ENCODE measurements at regions not wholly inside any gene's neighbourhood (a gene's known extent, or its start where the extent isn't known, plus 50 kb on each side); places are given as distances from the start of the nearest gene placed in this dataset.

- POLR2A ChIA-PET, result no interaction called here
- no peak for TF ChIP-seq CTCF (IDR thresholded peaks at IDR 0.05; ENCODE audit: control extremely low read depth, extremely low read depth, low read depth, missing control alignments)
- CTCF ChIA-PET, result no interaction called here
- DNase-seq (ENCODE audit: extremely low spot score), result no peak
Measured at GRCh38 chr2:217186668-217187159, 326.9 kb upstream of the TNP1 start.

GRCh38 chr2:217186152-217186551 lies 326.3 kb upstream of the TNP1 start:
- no peak for TF ChIP-seq CTCF (IDR thresholded peaks at IDR 0.05; ENCODE audit: control extremely low read depth, extremely low read depth, low read depth, missing control alignments)
- CTCF ChIA-PET, result no interaction called here
- DNase-seq (ENCODE audit: extremely low spot score), result no peak
- POLR2A ChIA-PET, result no interaction called here

DNA sequence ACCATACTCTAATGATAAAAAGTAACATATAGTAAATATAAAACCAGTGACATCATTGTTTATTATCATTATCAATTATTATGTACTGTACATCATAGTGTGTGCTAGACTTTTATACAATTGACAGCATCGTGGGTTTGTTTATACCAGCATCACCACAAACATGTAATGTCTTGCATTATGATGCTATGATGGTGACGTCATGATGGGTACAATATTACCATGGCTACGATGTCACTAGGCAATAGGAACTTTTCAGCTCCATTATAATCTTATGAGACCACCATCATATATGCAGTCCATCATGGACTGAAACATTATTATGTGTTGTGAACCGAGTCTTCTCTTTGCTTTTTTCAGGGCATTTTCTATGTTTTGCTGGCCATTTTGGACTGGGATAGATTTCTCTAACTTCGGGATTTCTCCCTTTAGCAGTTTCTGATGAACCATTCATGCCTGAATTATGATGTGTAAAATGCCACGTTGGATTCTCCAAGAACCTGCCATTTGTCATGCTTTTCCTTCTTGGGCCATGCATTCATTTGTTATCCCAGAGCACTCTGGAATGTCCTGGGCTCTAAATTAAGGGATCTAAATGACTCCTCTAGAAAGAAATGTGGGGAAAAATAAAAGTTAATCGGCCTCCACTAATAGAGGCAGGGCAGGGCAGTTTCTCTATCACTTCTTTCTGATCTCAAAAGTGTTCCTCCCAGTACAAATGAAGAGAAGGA lies 325.6 kb upstream of the TNP1 start:
- CTCF ChIA-PET, result no interaction called here
- no peak for DNase-seq (ENCODE audit: extremely low spot score)
- no peak for TF ChIP-seq CTCF (IDR thresholded peaks at IDR 0.05; ENCODE audit: control extremely low read depth, extremely low read depth, low read depth, missing control alignments)
- POLR2A ChIA-PET, result no interaction called here

DNA sequence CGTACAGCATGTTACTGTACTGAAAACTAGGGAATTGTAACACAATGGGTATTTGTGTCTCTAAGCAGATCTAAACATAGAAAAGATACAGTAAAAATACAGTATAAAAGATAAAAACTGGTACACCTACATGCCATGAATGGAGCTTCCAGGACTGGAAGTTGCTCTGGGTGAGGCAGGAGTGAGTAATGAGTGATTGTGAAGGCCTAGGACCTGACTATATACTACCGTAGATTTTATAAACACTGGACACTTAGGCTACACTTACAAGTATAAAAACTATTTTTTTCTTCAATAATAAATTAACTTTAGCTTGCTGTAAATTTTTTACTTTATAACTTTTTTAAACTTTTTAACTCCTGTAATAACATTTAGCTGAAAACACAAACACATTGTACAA lies 324.4 kb upstream of the TNP1 start:
- TF ChIP-seq CTCF (IDR thresholded peaks at IDR 0.05; ENCODE audit: control extremely low read depth, extremely low read depth, low read depth, missing control alignments), result no peak
- CTCF ChIA-PET, result interaction anchor here (0.9 to 1.7 kb wide), 3 partner anchors 9 to 45 kb away, joined by 3 to 6 read pairs (median 4); no protein-coding TSS in a partner anchor
- DNase-seq (ENCODE audit: extremely low spot score), result no peak
- POLR2A ChIA-PET, result no interaction called here

DNA sequence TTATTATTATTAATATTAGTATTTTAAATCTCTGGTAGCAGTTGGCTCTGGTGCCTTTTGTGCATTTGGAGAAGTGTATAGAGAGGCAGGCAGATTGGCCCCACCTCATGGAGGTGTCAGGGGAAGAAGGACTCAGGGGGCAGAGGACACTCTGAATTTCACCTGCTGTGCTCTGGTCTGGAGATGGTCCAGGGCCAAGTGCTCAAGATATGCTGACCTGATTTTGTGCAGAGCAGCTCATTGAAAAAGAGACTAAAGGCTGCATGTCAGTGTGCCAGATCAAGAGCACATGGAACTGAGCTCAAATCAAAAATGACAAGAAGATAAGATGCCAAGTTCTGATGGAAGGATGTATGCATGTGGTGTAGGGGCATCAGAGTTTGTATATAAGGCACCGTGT lies 323.6 kb upstream of the TNP1 start:
- TF ChIP-seq CTCF (IDR thresholded peaks at IDR 0.05; ENCODE audit: control extremely low read depth, extremely low read depth, low read depth, missing control alignments), result no peak
- POLR2A ChIA-PET, result no interaction called here
- CTCF ChIA-PET, result interaction anchor here (0.9 to 1.7 kb wide), 3 partner anchors 10 to 46 kb away, joined by 3 to 6 read pairs (median 3); no protein-coding TSS in a partner anchor
- DNase-seq (ENCODE audit: extremely low spot score), result no peak

- POLR2A ChIA-PET, result no interaction called here
- DNase-seq (ENCODE audit: extremely low spot score), result no peak
- CTCF ChIA-PET, result interaction anchor here (0.9 to 1.7 kb wide), 2 partner anchors 10 kb away, joined by 3 to 6 read pairs; no protein-coding TSS in a partner anchor
- no peak for TF ChIP-seq CTCF (IDR thresholded peaks at IDR 0.05; ENCODE audit: control extremely low read depth, extremely low read depth, low read depth, missing control alignments)
Measured at GRCh38 chr2:217182926-217183325, 323.1 kb upstream of the TNP1 start.

Data from GM10248 (cell line).